HG03575 (cell line): ENCODE measurements at regions not wholly inside any gene's neighbourhood (a gene's known extent, or its start where the extent isn't known, plus 50 kb on each side); places are given as distances from the start of the nearest gene placed in this dataset.

Source experiments
- ATAC-seq: cut with Tn5 transposase; IDR thresholded peaks from one replicate; pipeline ENCODE4 v1.9.1; 2021; ENCODE audit not compliant: unreplicated experiment, insufficient number of reproducible peaks, low FRiP score; ENCODE audit errors: extremely low read depth

GRCh38 chr5:32504989-32505596 is 60.6 kb upstream of the ZFR start:
- ATAC-seq, result no peak

DNA sequence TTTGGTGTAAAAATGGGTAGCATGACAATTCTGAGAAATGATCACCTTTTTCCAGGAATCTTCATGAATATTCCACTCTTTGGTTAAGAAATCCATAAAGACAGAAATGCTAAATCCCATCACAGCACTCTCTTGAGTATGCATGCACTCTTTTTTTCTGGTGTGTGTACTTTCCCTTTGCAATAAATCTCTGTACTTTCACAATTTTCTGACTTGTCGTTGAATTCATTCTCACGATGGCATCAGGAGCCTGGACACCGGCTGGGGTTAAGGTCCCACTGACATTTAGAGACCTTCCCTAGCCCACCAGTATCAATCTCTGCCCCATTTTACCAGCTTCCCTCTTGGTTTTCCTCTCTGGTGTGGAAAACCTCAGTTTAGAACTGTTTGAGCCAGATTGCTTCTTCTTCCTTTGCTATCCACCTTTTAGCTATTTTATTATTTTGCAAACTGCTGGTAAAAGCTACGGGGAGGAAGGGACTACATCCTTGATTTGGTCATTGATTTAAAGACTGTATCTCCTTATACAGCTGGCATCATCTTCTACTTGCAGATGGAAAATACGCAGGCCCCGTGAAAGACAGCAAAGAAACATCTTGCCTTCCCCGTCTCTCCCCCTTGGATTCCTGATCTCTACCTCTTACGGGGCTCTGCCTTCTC is 59.9 kb upstream of the ZFR start:
- no peak for ATAC-seq

GRCh38 chr5:32503261-32503660 is 58.7 kb upstream of the ZFR start:
- ATAC-seq, result no peak

DNA sequence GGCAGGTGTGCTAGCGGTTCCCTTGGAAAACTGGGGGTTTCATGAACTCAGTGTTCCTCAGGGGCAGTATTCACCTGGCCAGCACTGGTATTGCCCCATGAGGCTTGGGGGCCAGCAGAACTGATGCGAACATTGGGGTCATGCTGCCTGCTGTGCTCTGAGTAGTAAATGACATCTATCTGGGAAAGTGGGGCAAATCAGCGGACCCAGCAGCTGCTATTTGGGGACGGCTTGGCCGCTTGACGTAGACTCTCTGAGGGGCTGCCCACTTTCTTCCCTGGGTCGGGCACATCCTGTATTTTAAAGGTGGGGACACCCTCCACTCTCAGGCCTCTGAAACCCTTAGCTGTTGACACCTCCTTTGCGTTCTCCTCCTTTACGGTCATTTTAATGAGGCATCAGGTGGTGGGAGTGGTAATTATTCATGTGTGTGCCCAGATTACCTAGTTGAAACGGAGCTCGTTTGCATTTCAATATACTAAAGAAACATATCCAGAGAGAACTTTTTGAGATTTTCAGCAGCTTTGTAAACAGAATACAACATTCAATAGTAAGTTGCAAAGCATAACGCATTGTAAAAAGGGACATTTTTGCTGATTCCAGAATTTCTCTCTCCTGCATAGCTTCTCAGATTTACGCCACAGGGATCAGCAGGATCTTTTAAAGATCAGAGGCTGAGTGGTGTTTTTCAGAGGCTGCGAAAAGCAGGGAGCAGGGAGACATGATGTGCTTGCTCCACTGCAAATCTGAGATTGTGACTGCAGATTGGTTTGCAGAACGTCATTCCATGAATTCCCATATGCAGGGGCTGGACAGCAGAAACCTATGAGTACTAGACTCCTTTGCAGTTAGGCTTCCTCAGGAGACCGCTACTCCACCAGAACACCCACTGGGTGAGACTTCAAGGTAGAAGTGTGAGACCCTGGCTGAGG is 56.8 kb upstream of the ZFR start:
- no peak for ATAC-seq

DNA sequence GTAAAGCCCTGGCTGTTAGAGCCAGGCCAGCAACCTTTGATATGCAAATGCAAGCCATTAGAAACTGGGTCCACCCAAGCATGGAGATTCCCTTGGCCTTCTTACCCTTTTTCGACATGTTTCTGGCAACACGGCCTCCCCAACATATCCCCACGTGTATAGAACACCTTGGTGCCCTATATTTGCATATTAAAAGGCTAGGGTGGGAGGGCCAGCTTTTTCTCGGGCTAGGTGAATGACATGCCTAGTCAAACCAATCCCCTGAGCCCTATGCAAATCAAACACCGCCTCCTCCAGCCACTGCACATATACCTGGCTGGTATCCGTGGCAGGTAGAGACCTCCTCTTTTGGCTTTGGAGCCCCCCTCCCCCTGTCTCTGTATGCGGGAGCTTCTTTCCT is 55.6 kb upstream of the ZFR start:
- no peak for ATAC-seq

DNA sequence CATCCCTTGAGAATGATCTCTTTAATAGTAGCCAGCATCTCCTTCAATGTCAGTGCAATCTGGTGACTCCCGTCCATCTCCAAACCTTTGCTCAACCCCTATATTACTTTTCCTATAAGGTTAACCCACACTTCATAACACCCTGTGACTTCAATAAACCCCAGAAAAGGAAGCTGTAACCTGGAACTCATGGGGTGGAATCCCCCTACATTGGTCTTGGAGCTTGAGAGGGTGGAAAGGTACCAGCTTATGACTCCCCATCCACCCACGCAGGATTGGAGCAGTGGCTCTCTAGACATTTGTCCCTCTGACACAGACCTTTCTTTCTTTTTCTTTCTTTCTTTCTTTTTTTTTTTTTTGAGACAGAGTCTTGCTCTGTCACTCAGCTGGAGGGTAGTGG is 54.7 kb upstream of the ZFR start:
- no peak for ATAC-seq

DNA sequence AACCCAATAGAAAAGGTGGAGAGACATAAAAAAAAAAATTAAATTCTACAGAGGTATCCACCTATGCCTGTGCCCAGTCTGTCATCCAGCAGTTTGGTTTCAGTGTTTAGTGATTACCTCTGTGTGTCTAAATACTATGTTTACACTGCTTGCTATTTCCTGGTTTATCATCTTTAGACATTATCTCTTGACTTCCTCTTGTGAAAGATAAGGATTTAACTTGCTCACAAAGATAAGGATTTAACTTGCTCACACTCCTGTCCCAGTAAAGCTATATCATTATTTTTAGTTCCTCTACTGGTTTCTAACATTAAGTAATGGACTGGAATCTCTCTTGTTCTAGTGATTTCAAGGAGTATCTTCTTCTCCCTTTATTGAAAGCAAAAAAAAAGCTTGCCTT is 53.9 kb upstream of the ZFR start:
- no peak for ATAC-seq

DNA sequence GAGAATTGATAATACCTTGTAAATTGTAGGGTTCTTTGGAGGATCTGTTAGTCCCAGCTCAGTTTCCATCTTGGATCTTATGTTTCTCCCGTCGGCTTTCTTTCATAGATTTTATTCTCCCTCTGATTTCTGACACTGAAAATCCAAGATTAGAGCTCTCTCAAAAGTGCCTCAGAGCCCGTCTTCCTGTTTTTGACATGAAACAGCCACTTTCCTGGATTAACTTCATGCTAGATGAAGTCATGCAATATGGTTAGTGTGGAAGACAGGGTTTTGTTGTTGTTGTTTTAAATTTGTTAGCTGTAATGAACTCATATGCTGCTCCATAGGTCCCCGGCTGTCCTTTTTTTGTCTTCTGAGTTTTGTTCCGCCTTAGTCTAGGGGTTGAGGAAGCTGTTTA is 51.6 kb upstream of the ZFR start:
- no peak for ATAC-seq

DNA sequence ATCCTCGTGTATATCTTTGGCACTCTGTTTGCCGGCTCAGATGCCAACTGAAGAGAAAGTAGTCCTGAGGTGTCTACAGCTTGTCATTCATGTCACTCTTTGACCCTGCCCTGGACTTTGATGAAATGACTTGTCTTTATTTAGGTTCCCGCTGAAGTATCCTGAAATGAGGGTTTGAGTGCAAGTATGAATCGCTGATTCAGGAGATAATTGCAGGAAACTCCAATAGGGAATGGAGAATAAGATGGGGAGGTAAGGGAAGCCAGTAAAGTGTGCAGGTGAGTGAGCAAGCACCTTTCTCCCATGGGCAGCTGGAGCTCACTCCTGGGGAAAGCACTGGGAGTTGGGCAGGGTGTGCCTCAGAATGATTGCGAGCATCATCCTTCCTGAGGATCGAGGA is 50.3 kb upstream of the ZFR start:
- ATAC-seq, result no peak
